HEK293 (cell line): ENCODE measurements at regions not wholly inside any gene's neighbourhood (a gene's known extent, or its start where the extent isn't known, plus 50 kb on each side); places are given as distances from the start of the nearest gene placed in this dataset.

Experiments
- ZNF239 ChIP-seq: fragments of 450-650 bp; formaldehyde crosslinking; IDR thresholded peaks from 2 replicates; pipeline ENCODE4 v1.5.1; 2016; ENCODE audit warnings: missing biosample characterization, missing genetic modification characterization
- TF ChIP-seq, protein P1 (sequence below): fragments of 450-650 bp; formaldehyde crosslinking; IDR thresholded peaks from 2 replicates; pipeline ENCODE4 v1.5.1; 2016; ENCODE audit warnings: missing biosample characterization, missing genetic modification characterization

DNA sequence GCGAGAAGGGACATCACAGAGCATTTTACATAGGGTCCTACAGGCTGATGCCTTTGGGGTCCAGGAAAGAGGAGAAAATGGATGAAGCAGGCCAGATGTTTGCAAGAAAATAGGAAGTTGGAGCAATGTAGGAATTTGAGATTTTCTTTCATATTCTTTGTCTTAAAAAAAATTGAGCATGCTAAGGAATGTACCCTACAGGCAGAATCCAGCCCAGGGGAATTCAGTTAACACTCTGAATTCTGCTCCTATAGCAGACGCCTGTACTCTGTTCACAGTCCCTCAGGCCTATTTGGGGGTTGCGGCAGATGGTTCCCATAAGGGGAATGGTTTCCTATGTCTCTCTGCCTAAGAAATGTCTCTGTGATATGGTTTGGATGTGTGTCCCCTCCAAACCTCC lies 393.7 kb upstream of the C16orf82 start:
- no peak for TF ChIP-seq ZNF239 (tag by site-specific recombination)
- TF ChIP-seq, protein P1, sequence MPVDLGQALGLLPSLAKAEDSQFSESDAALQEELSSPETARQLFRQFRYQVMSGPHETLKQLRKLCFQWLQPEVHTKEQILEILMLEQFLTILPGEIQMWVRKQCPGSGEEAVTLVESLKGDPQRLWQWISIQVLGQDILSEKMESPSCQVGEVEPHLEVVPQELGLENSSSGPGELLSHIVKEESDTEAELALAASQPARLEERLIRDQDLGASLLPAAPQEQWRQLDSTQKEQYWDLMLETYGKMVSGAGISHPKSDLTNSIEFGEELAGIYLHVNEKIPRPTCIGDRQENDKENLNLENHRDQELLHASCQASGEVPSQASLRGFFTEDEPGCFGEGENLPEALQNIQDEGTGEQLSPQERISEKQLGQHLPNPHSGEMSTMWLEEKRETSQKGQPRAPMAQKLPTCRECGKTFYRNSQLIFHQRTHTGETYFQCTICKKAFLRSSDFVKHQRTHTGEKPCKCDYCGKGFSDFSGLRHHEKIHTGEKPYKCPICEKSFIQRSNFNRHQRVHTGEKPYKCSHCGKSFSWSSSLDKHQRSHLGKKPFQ (tag by site-specific recombination): no peak
